ENCODE measurements at regions not wholly inside any gene's neighbourhood (a gene's known extent, or its start where the extent isn't known, plus 50 kb on each side); places are given as distances from the start of the nearest gene placed in this dataset.
A peak's percentile ranks its signal among the peaks of the same experiment; 100 is the strongest.

GRCh38 chr1:5568321-5568720 lies 423.9 kb downstream of the NPHP4 start:
- peaks cover 7% of the 10 kb centered on the region for H3K27me3 Mint-ChIP-seq
- ATAC-seq (replicated peaks): no peak
- H3K27ac Mint-ChIP-seq: no peak overlapping the region
- H3K4me1 Mint-ChIP-seq: no peaks in the 10 kb centered on the region
- peaks cover 4% of the 10 kb centered on the region for H3K9me3 Mint-ChIP-seq
- H3K36me3 Mint-ChIP-seq (ENCODE audit: low read depth): no peaks in the 10 kb centered on the region
- H3K4me3 Mint-ChIP-seq: no peak overlapping the region

DNA sequence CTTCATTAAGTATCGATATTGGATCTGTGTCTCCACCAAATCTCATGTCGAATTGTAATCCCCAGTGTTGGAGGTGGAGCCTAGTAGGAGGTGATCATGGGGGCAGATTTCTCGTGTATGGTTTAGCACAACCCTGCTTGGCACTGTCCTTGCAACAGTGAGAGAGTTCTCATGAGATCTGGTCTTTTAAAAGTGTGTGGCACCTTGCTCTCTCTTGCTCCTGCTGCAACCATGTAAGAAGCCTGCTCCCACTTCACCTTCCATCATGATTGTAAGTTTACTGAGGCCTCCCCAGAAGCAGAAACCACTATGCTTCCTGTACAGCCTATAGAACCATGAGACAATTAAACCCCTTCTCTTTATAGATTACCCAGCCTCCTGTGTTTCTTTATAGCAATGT lies 424.4 kb downstream of the NPHP4 start:
- ATAC-seq (replicated peaks): no peak
- H3K4me1 Mint-ChIP-seq: no peaks in the 10 kb centered on the region
- H3K27me3 Mint-ChIP-seq: peaks cover 7% of the 10 kb centered on the region
- peaks cover 4% of the 10 kb centered on the region for H3K9me3 Mint-ChIP-seq
- no peak overlapping the region for H3K4me3 Mint-ChIP-seq
- H3K27ac Mint-ChIP-seq: no peak overlapping the region
- H3K36me3 Mint-ChIP-seq (ENCODE audit: low read depth): no peaks in the 10 kb centered on the region

DNA sequence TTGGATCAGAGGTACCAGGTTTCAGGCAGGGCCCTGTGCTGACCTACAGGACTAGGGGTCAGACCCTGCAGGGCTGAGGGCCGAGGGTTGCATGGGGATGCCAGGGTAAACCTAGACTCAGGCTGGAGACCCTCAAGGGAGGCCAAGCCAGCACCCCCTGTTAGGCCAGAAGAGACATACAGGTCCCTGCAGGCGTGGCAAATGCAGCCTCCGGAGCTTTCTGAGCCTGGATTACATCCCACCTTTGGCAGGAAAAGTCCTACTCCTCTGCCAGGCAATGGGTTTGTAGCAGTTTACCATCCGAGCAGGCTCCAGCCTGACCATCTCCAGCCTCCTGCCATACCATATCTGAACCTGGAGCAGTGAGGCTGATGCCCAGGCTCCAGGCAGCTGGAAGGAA lies 425.3 kb downstream of the NPHP4 start:
- Mint-ChIP-seq H3K4me3 (no peak overlapping the region), H3K27me3 (peaks cover 7% of the 10 kb centered on the region), H3K36me3 (ENCODE audit: low read depth) (no peaks in the 10 kb centered on the region), H3K27ac (no peak overlapping the region), H3K4me1 (no peaks in the 10 kb centered on the region), H3K9me3 (peaks cover 4% of the 10 kb centered on the region)
- no peak for ATAC-seq (replicated peaks)

GRCh38 chr1:5565281-5566125 lies 426.7 kb downstream of the NPHP4 start:
- Mint-ChIP-seq H3K27ac (no peak overlapping the region), H3K4me1 (no peaks in the 10 kb centered on the region), H3K9me3 (no peaks in the 10 kb centered on the region), H3K36me3 (ENCODE audit: low read depth) (no peaks in the 10 kb centered on the region), H3K4me3 (no peak overlapping the region), H3K27me3 (peaks cover 7% of the 10 kb centered on the region)
- no peak for ATAC-seq (replicated peaks)

- Mint-ChIP-seq H3K4me1 (no peaks in the 10 kb centered on the region), H3K27me3 (peaks cover 7% of the 10 kb centered on the region), H3K36me3 (ENCODE audit: low read depth) (no peaks in the 10 kb centered on the region), H3K4me3 (no peak overlapping the region), H3K27ac (no peak overlapping the region), H3K9me3 (no peaks in the 10 kb centered on the region)
- no peak for ATAC-seq (replicated peaks)
Measured at GRCh38 chr1:5564578-5565257, 427.5 kb downstream of the NPHP4 start.

GRCh38 chr1:5563861-5564577 lies 428.2 kb downstream of the NPHP4 start:
- Mint-ChIP-seq H3K36me3 (ENCODE audit: low read depth) (no peaks in the 10 kb centered on the region), H3K4me3 (no peak overlapping the region), H3K27me3 (peaks cover 7% of the 10 kb centered on the region), H3K27ac (no peak overlapping the region), H3K4me1 (no peaks in the 10 kb centered on the region), H3K9me3 (no peaks in the 10 kb centered on the region)
- no peak for ATAC-seq (replicated peaks)

- H3K36me3 Mint-ChIP-seq (ENCODE audit: low read depth): no peaks in the 10 kb centered on the region
- peaks cover 13% of the 10 kb centered on the region for H3K27me3 Mint-ChIP-seq
- no peak overlapping the region for H3K27ac Mint-ChIP-seq
- ATAC-seq (replicated peaks): no peak
- H3K4me3 Mint-ChIP-seq: no peak overlapping the region
- no peaks in the 10 kb centered on the region for H3K4me1 Mint-ChIP-seq
- H3K9me3 Mint-ChIP-seq: peaks cover 12% of the 10 kb centered on the region
Measured at GRCh38 chr1:5562769-5563168, 429.5 kb downstream of the NPHP4 start.

- peaks cover 10% of the 10 kb centered on the region for H3K27me3 Mint-ChIP-seq
- peaks cover 12% of the 10 kb centered on the region for H3K9me3 Mint-ChIP-seq
- no peak overlapping the region for H3K27ac Mint-ChIP-seq
- no peaks in the 10 kb centered on the region for H3K36me3 Mint-ChIP-seq (ENCODE audit: low read depth)
- H3K4me3 Mint-ChIP-seq: no peak overlapping the region
- no peaks in the 10 kb centered on the region for H3K4me1 Mint-ChIP-seq
- no peak for ATAC-seq (replicated peaks)
Measured at GRCh38 chr1:5562331-5562730, 429.9 kb downstream of the NPHP4 start.

- H3K36me3 Mint-ChIP-seq (ENCODE audit: low read depth): no peaks in the 10 kb centered on the region
- H3K4me1 Mint-ChIP-seq: no peaks in the 10 kb centered on the region
- no peak overlapping the region for H3K27ac Mint-ChIP-seq
- ATAC-seq (replicated peaks): no peak
- H3K4me3 Mint-ChIP-seq: no peak overlapping the region
- H3K27me3 Mint-ChIP-seq: peaks cover 15% of the 10 kb centered on the region
- H3K9me3 Mint-ChIP-seq: peaks cover 12% of the 10 kb centered on the region
Measured at GRCh38 chr1:5559078-5559477, 433.1 kb downstream of the NPHP4 start.

GRCh38 chr1:5555853-5556252 lies 436.4 kb downstream of the NPHP4 start:
- no peaks in the 10 kb centered on the region for H3K4me1 Mint-ChIP-seq
- H3K4me3 Mint-ChIP-seq: no peak overlapping the region
- H3K27ac Mint-ChIP-seq: no peak overlapping the region
- peaks cover 12% of the 10 kb centered on the region for H3K9me3 Mint-ChIP-seq
- ATAC-seq (replicated peaks): no peak
- no peaks in the 10 kb centered on the region for H3K36me3 Mint-ChIP-seq (ENCODE audit: low read depth)
- peaks cover 14% of the 10 kb centered on the region for H3K27me3 Mint-ChIP-seq

GRCh38 chr1:5554784-5555183 lies 437.4 kb downstream of the NPHP4 start:
- H3K4me1 Mint-ChIP-seq: no peaks in the 10 kb centered on the region
- H3K36me3 Mint-ChIP-seq (ENCODE audit: low read depth): no peaks in the 10 kb centered on the region
- ATAC-seq (replicated peaks): no peak
- no peak overlapping the region for H3K27ac Mint-ChIP-seq
- peaks cover 21% of the 10 kb centered on the region for H3K27me3 Mint-ChIP-seq
- H3K9me3 Mint-ChIP-seq: peaks cover 12% of the 10 kb centered on the region
- H3K4me3 Mint-ChIP-seq: no peak overlapping the region

- no peak overlapping the region for H3K4me3 Mint-ChIP-seq
- no peaks in the 10 kb centered on the region for H3K36me3 Mint-ChIP-seq (ENCODE audit: low read depth)
Measured at GRCh38 chr1:5554111-5554510, 438.1 kb downstream of the NPHP4 start.

GRCh38 chr1:5552787-5553484 lies 439.3 kb downstream of the NPHP4 start:
- no peaks in the 10 kb centered on the region for H3K36me3 Mint-ChIP-seq (ENCODE audit: low read depth)
- ATAC-seq (replicated peaks): peak; percentile 54
- no peak overlapping the region for H3K4me3 Mint-ChIP-seq
- H3K4me1 Mint-ChIP-seq: no peaks in the 10 kb centered on the region
- H3K9me3 Mint-ChIP-seq: peaks cover under 1% of the 10 kb centered on the region
- no peak overlapping the region for H3K27ac Mint-ChIP-seq
- H3K27me3 Mint-ChIP-seq: peaks cover 19% of the 10 kb centered on the region

More at GRCh38 chr1:5554111-5554510, 438.1 kb downstream of the NPHP4 start:
- Mint-ChIP-seq H3K9me3 (peaks cover 12% of the 10 kb centered on the region), H3K4me1 (no peaks in the 10 kb centered on the region), H3K27ac (no peak overlapping the region), H3K27me3 (peaks cover 21% of the 10 kb centered on the region)
- no peak for ATAC-seq (replicated peaks)

GRCh38 chr1:5551274-5551975 lies 440.8 kb downstream of the NPHP4 start:
- no peak overlapping the region for H3K4me3 Mint-ChIP-seq
- no peaks in the 10 kb centered on the region for H3K36me3 Mint-ChIP-seq (ENCODE audit: low read depth)
- H3K9me3 Mint-ChIP-seq: no peaks in the 10 kb centered on the region
- H3K27ac Mint-ChIP-seq: no peak overlapping the region
- H3K27me3 Mint-ChIP-seq: peaks cover 22% of the 10 kb centered on the region
- H3K4me1 Mint-ChIP-seq: no peaks in the 10 kb centered on the region
- ATAC-seq (replicated peaks): no peak
